Activated CD4-positive, alpha-beta T cell treated with anti-CD3 and anti-CD28 coated beads for 36 hours (primary cell): ENCODE measurements at regions not wholly inside any gene's neighbourhood (a gene's known extent, or its start where the extent isn't known, plus 50 kb on each side); places are given as distances from the start of the nearest gene placed in this dataset.
"Not testable (repeated sequence)": the region's sequence is repeated elsewhere in the genome, so short reads cannot be mapped to it uniquely, and the experiment has no call there.

ENCODE experiments used
- ATAC-seq: fragments of 200-7000 bp; cut with Tn5 transposase; one replicate; pipeline ENCODE4 v1.10.0; 2021; ENCODE audit warnings: mild to moderate bottlenecking, moderate library complexity
- CTCF ChIA-PET: fragments of 350-600 bp; sonication (Branson Sonifier 250); formaldehyde crosslinking; loops from one replicate; lab custom pipeline; 2021; ENCODE audit warnings: antibody characterized with exemption; lab: Charles Lee
- POLR2A ChIA-PET: fragments of 350-600 bp; sonication (Branson Sonifier 250); formaldehyde crosslinking; loops from one replicate; lab custom pipeline; 2021; ENCODE audit warnings: antibody characterized with exemption, inconsistent platforms; lab: Charles Lee
- DNase-seq: peaks from one replicate; pipeline ENCODE4 v3.0.0-alpha.2; 2020
- H3K27ac Mint-ChIP-seq: one replicate; pipeline ENCODE4 v1.8.0; 2021; ENCODE audit warnings: mixed read lengths
- H3K27me3 Mint-ChIP-seq: one replicate; pipeline ENCODE4 v1.8.0; 2021; ENCODE audit warnings: mixed read lengths
- H3K36me3 Mint-ChIP-seq: one replicate; pipeline ENCODE4 v1.8.0; 2021; ENCODE audit warnings: low read depth, mixed read lengths
- H3K4me1 Mint-ChIP-seq: one replicate; pipeline ENCODE4 v1.8.0; 2021; ENCODE audit warnings: mixed read lengths
- H3K4me3 Mint-ChIP-seq: one replicate; pipeline ENCODE4 v1.8.0; 2021; ENCODE audit warnings: mild to moderate bottlenecking, moderate library complexity, mixed read lengths
- H3K9me3 Mint-ChIP-seq: one replicate; pipeline ENCODE4 v1.8.0; 2021; ENCODE audit warnings: low read depth, mixed read lengths
- intact Hi-C, 2 experiments: fragments of 100-400 bp; cut with DNase I in 1 of 2; cut with micrococcal nuclease in 1 of 2; formaldehyde crosslinking; loops; one replicate each; pipeline versions ENCODE4 v1.14.2 to v1.15.1; 2022 to 2024; cut with DNase I, micrococcal nuclease

DNA sequence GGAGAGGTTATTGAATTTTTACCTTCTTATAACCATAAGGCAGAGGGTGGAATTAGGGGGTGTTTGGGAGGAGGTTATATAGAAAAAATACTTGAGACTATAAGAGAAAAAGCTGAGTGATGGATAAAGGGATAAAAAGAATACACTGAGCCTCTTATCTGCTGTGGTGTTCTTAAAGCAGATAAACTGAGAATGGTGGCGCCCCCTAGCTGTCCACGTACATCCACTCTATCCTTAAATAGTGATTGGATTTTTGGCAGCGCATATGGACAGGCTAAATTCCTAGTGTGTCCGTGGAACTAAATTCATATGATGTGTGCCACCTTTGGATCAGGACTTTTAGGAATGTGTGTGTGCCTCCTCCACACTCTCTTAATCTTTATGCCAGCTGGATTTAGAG, 121.1 kb downstream of the OXSM start:
- intact Hi-C loops = loop anchor here (1.0 to 2.0 kb wide), 2 partner anchors 262 to 263 kb away; no protein-coding TSS in a partner anchor
- H3K36me3 Mint-ChIP-seq = no peaks in the 10 kb centered on the region
- ChIA-PET POLR2A (no interaction called here), CTCF (interaction anchor here (0.6 to 1.0 kb wide), 4 partner anchors 10 to 1079 kb away, joined by 3 to 4 read pairs (median 3); no protein-coding TSS in a partner anchor)
- H3K4me1 Mint-ChIP-seq = peaks cover 16% of the 10 kb centered on the region
- no peak overlapping the region for H3K4me3 Mint-ChIP-seq
- ATAC-seq (peak; percentile 39), DNase-seq (peak; percentile 79)
- H3K9me3 Mint-ChIP-seq = no peaks in the 10 kb centered on the region
- no peak overlapping the region for H3K27ac Mint-ChIP-seq
- H3K27me3 Mint-ChIP-seq = peaks cover 3% of the 10 kb centered on the region

DNA sequence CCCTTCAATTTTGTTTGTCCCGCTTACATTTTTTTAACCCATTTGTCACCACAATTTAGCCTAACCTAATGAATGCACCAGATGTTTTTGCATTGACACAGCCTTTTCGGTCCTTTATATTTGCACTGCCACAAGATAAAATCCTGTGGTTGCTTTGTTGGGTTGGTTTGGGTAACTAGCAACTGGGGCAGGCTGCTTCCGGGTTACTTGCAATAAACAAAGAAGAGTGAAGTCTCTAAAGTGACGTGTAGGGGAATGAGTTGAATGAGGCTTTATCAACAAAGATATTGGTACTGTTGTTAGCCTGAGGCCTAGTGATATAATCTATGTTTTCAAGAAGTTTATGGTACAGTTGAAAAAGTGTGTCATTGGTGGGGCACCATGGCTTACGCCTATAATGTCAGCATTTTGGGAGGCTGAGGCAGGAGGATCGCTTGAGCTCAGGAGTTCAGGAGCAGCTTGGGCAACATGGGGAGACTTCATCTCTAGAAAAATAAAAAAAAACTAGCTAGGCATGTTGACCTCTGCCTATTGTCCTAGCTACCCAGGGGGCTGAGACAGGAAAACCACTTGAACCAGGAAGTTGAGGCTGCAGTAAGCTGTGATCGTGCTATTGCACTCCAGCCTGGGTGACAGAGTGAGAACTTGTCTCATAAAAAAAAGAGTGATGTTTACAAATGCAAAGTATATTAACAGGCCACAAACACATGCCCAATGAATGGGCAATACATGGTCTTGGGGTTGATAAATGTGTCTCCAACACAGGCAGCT, 121.8 kb downstream of the OXSM start:
- H3K27me3 Mint-ChIP-seq = peaks cover 3% of the 10 kb centered on the region
- intact Hi-C loops = loop anchor here (1.0 to 2.0 kb wide), 2 partner anchors 263 kb away; no protein-coding TSS in a partner anchor
- H3K27ac Mint-ChIP-seq = peak overlapping the region; percentile 35
- H3K4me3 Mint-ChIP-seq = no peak overlapping the region
- CTCF ChIA-PET = interaction anchor here (0.6 to 1.0 kb wide), 4 partner anchors 11 to 394 kb away, joined by 3 to 4 read pairs (median 3); no protein-coding TSS in a partner anchor
- H3K9me3 Mint-ChIP-seq = no peaks in the 10 kb centered on the region
- POLR2A ChIA-PET = no interaction called here
- no peaks in the 10 kb centered on the region for H3K36me3 Mint-ChIP-seq
- ATAC-seq = no peak
- peaks cover 16% of the 10 kb centered on the region for H3K4me1 Mint-ChIP-seq
- peak; percentile 9 for DNase-seq

GRCh38 chr3:25913179-25913578, 123.3 kb downstream of the OXSM start:
- POLR2A ChIA-PET = no interaction called here
- intact Hi-C loops = no loop called here

GRCh38 chr3:25915673-25916072, 125.8 kb downstream of the OXSM start:
- POLR2A ChIA-PET = no interaction called here
- ATAC-seq (no peak), DNase-seq (no peak)
- intact Hi-C loops = no loop called here
- H3K27me3 Mint-ChIP-seq = peaks cover 8% of the 10 kb centered on the region
- H3K9me3 Mint-ChIP-seq = no peaks in the 10 kb centered on the region
- no peak overlapping the region for H3K27ac Mint-ChIP-seq
- H3K4me1 Mint-ChIP-seq = peaks cover 14% of the 10 kb centered on the region
- H3K36me3 Mint-ChIP-seq = no peaks in the 10 kb centered on the region
- CTCF ChIA-PET = no interaction called here
- H3K4me3 Mint-ChIP-seq = no peak overlapping the region

More at GRCh38 chr3:25913179-25913578, 123.3 kb downstream of the OXSM start:
- Mint-ChIP-seq H3K27me3 (peaks cover 5% of the 10 kb centered on the region), H3K4me3 (no peak overlapping the region), H3K4me1 (peaks cover 16% of the 10 kb centered on the region), H3K9me3 (no peaks in the 10 kb centered on the region), H3K36me3 (no peaks in the 10 kb centered on the region), H3K27ac (no peak overlapping the region)
- CTCF ChIA-PET = interaction anchor here (0.6 to 1.2 kb wide), 2 partner anchors 13 to 265 kb away, joined by 3 to 5 read pairs; no protein-coding TSS in a partner anchor
- ATAC-seq (no peak), DNase-seq (no peak)

DNA sequence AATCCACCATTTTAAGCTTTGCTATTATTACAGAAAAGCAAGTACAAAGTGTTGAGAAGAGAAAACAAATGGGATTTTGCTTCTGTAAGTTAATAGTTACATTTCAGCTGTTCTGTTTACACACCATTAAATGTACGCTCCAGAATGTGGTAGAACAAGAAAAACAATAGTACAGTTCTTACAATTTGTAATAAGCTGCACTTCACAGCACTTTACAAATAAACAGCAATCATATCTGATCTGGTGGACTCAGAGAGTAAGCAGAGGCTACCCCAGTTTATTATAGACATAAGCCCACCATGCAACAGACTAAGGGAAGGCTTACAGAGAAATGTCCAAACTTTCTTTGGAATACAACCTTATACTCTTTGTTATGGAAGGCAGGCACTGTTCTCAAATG, 126.4 kb downstream of the OXSM start:
- peaks cover 10% of the 10 kb centered on the region for H3K4me1 Mint-ChIP-seq
- no peak overlapping the region for H3K4me3 Mint-ChIP-seq
- no peak for DNase-seq
- ATAC-seq = no peak
- H3K27ac Mint-ChIP-seq = no peak overlapping the region
- H3K9me3 Mint-ChIP-seq = no peaks in the 10 kb centered on the region
- no peaks in the 10 kb centered on the region for H3K36me3 Mint-ChIP-seq
- POLR2A ChIA-PET = no interaction called here
- CTCF ChIA-PET = no interaction called here
- intact Hi-C loops = no loop called here
- H3K27me3 Mint-ChIP-seq = peaks cover 12% of the 10 kb centered on the region

- H3K36me3 Mint-ChIP-seq, H3K4me1 Mint-ChIP-seq, DNase-seq, CTCF ChIA-PET, H3K27ac Mint-ChIP-seq, H3K4me3 Mint-ChIP-seq, ATAC-seq, intact Hi-C loops, POLR2A ChIA-PET: not testable (repeated sequence)
- peaks cover 12% of the 10 kb centered on the region for H3K27me3 Mint-ChIP-seq
- peaks cover 25% of the 10 kb centered on the region for H3K9me3 Mint-ChIP-seq
Measured at GRCh38 chr3:25931967-25932366, 142.1 kb downstream of the OXSM start.

DNA sequence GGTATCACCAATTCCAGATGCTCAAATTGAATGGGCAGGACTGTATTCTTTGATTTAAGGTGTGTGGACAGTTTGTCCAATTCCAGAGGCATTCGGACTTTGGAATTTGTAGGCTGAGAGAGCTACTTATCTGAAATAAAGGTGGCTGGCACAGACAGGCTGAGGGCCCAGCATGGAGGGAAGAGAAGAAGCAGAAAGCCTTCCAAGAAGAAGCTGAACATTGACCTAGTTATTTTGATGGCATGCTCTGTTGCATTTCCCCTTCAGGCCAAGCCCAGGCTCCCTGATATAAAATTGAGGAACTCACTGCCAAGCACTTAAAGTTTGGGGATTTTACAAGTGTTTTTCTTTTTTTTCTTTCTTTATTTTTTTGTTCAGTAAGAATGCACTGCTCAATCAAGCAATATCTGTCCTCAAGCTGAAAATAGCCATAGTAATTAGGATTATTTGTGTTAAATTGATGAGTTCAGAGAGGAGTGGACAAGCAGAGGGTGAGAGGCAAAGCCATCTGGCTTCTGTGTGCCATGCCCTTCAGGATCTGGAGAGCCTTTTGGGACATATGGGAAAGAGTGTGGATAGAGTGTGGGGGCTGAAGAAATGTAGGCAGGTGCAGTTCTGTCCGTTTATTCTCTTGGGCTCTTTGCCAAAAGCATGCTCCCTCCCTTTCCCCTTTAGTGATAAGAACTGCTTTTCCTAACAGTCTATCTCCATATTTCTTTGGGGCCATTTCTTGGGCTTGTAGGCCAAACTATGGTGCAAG, 148.9 kb downstream of the OXSM start:
- Mint-ChIP-seq H3K27me3 (peaks cover 2% of the 10 kb centered on the region), H3K9me3 (peaks cover 6% of the 10 kb centered on the region), H3K4me1 (no peaks in the 10 kb centered on the region), H3K27ac (no peak overlapping the region), H3K4me3 (no peak overlapping the region), H3K36me3 (no peaks in the 10 kb centered on the region)
- POLR2A ChIA-PET = no interaction called here
- intact Hi-C loops = no loop called here
- CTCF ChIA-PET = interaction anchor here (0.9 kb wide), 1 partner anchor 29 kb away, joined by 5 read pairs; no protein-coding TSS in a partner anchor
- DNase-seq (no peak), ATAC-seq (no peak)

- Mint-ChIP-seq H3K27me3 (peaks cover 2% of the 10 kb centered on the region), H3K4me1 (no peaks in the 10 kb centered on the region), H3K4me3 (no peak overlapping the region), H3K36me3 (no peaks in the 10 kb centered on the region), H3K9me3 (no peaks in the 10 kb centered on the region), H3K27ac (no peak overlapping the region)
- ATAC-seq (no peak), DNase-seq (no peak)
- ChIA-PET POLR2A (no interaction called here), CTCF (no interaction called here)
- intact Hi-C loops = no loop called here
Measured at GRCh38 chr3:25940935-25941334, 151.0 kb downstream of the OXSM start.

DNA sequence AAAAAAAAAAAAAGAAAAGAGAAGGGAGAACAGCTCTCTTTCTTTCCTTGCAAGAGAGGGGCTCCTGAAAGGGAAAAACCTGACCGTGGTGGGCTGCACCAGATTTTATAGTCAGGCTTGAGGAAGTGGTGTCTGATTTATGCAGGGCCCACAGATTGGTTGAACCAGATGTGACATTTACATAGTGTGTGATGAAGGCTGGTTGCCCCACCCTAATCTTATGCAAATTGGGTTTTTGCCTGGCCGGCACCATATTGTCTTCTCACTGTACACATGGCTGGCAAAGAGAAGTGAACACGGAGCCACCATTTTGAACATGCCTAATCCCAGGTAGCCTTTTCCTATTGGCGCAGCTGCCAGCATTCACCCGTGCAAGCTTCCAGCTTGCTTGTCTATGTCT, 154.4 kb downstream of the OXSM start:
- POLR2A ChIA-PET = no interaction called here

DNA sequence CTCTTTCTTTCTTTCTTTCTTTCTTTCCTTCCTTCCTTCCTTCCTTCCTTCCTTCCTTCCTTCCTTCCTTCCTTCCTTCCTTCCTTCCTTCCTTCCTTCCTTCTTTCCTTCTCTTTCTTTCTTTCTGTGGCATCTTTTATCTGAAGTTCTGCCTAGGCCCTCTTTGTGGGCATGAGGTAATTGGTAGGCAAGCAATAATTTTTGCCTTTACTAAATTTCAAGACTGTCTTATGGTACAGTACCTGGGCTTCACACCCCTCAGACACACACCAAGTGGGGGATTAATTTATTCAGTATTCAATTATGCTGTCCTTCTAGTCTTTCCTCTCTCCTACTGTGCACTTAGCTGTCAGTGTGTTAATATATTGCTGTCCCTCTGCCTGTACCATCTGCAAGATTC, 155.5 kb downstream of the OXSM start:
- Mint-ChIP-seq H3K4me1 (no peaks in the 10 kb centered on the region), H3K36me3 (no peaks in the 10 kb centered on the region), H3K27ac (no peak overlapping the region), H3K27me3 (peaks cover 2% of the 10 kb centered on the region), H3K9me3 (no peaks in the 10 kb centered on the region), H3K4me3 (no peak overlapping the region)
- ATAC-seq (no peak), DNase-seq (no peak)
- CTCF ChIA-PET = no interaction called here
- POLR2A ChIA-PET = no interaction called here
- intact Hi-C loops = no loop called here

More for the DNA sequence above, 154.4 kb downstream of the OXSM start:
- intact Hi-C loops = no loop called here
- Mint-ChIP-seq H3K9me3 (no peaks in the 10 kb centered on the region), H3K4me3 (no peak overlapping the region), H3K36me3 (no peaks in the 10 kb centered on the region), H3K27ac (no peak overlapping the region), H3K27me3 (peaks cover 2% of the 10 kb centered on the region), H3K4me1 (no peaks in the 10 kb centered on the region)
- CTCF ChIA-PET = no interaction called here
- DNase-seq (no peak), ATAC-seq (no peak)

- ChIA-PET CTCF (no interaction called here), POLR2A (no interaction called here)
- Mint-ChIP-seq H3K4me3 (no peak overlapping the region), H3K27me3 (peaks cover 2% of the 10 kb centered on the region), H3K4me1 (no peaks in the 10 kb centered on the region), H3K36me3 (no peaks in the 10 kb centered on the region), H3K9me3 (no peaks in the 10 kb centered on the region), H3K27ac (no peak overlapping the region)
- ATAC-seq = no peak
- DNase-seq = no peak
- intact Hi-C loops = no loop called here
Measured at GRCh38 chr3:25945836-25946235, 155.9 kb downstream of the OXSM start.
